ENCODE measurements at regions not wholly inside any gene's neighbourhood (a gene's known extent, or its start where the extent isn't known, plus 50 kb on each side); places are given as distances from the start of the nearest gene placed in this dataset.
"Not testable (repeated sequence)": the region's sequence is repeated elsewhere in the genome, so short reads cannot be mapped to it uniquely, and the experiment has no call there.

DNA sequence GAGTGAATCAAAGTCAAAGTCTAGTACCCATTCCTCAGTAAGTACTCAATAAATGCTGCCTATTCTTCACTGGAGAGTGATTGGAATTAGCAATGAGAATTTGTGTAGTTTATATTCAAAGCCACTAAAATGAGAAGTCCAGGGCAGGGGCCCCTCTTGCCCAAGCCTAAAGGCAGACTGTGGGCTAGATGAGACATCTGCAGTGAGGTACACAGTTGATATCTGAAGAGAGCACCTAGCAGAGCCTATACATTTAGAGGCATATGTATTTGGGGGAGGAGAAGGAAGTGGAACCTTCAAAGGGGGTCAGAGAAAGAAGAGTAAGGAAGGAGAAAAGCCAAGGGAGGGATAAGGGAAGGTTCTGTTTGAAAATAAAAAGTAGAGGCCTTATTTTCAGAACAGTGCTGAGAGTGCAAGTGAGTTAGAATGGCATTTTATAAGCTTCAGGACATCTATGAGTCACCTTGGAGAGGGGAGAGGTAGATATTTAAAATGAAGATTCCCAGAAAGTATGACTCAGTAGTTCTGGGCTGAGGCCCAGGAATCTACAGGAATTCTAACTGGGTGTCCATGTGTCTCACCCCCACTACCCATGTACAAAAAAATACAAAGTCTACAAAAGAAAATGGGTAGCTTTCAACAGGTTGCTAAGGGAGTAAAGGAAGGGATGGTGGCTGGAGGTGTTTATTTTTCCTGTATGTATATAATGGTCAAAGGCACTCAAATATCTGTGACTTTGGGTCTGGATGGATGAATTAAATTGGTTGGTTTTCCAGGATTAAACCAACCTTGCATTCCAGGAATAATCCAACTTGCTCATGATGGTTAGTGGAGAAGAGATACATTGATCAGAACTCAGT lies 135.1 kb downstream of the ZFP64 start:
- Histone ChIP-seq H3K27me3 (ENCODE audit: control insufficient read depth in 2 of 2, insufficient read depth in 2 of 2, low read length in 2 of 2) (no peaks in the 10 kb centered on the region), H3K9me3 (ENCODE audit: control insufficient read depth in 2 of 2, low read length in 2 of 2) (peaks cover 0 to 5% of the 10 kb centered on the region in 2 donors), H3K4me3 (ENCODE audit: low read length in 2 of 2) (no peak overlapping the region), H3K9ac (ENCODE audit: low read depth in 1 of 2, low read length in 2 of 2) (no peak overlapping the region), H3K4me1 (ENCODE audit: control insufficient read depth in 2 of 2, insufficient read depth in 2 of 2, low read length in 2 of 2) (peaks cover 0 to 3% of the 10 kb centered on the region in 2 donors), H3K27ac (ENCODE audit: low read depth in 2 of 2, low read length in 2 of 2) (no peak overlapping the region), H3K36me3 (ENCODE audit: control insufficient read depth in 2 of 2, insufficient read depth in 2 of 2, low read length in 2 of 2) (no peaks in the 10 kb centered on the region)

DNA sequence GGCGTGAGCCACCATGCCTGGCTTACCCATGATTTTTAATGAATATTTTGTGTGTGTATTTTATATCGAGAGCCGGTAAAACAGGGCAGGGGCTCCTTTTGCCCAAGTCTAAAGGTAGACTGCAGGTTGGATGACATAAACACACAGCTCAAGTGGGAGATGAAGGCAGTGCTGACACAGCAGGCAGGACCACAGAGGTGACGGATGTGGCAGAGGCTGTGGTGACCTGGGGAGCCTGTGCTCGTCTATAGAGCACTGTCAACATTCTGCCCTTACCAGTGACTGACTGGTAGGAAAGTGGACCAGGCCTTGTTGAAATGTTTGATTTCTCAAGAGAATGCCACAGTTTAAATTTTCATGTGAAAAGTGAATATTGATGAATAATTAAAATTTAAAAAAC lies 137.5 kb downstream of the ZFP64 start:
- H3K36me3 ChIP-seq (ENCODE audit: control insufficient read depth in 2 of 2, insufficient read depth in 2 of 2, low read length in 2 of 2), result no peaks in the 10 kb centered on the region
- H3K27ac ChIP-seq (ENCODE audit: low read depth in 2 of 2, low read length in 2 of 2), result no peak overlapping the region
- H3K27me3 ChIP-seq (ENCODE audit: control insufficient read depth in 2 of 2, insufficient read depth in 2 of 2, low read length in 2 of 2), result no peaks in the 10 kb centered on the region
- no peak overlapping the region for H3K9ac ChIP-seq (ENCODE audit: low read depth in 1 of 2, low read length in 2 of 2)
- H3K4me3 ChIP-seq (ENCODE audit: low read length in 2 of 2), result no peak overlapping the region
- H3K9me3 ChIP-seq (ENCODE audit: control insufficient read depth in 2 of 2, low read length in 2 of 2), result peaks cover 0 to 5% of the 10 kb centered on the region in 2 donors
- H3K4me1 ChIP-seq (ENCODE audit: control insufficient read depth in 2 of 2, insufficient read depth in 2 of 2, low read length in 2 of 2), result no peaks in the 10 kb centered on the region

DNA sequence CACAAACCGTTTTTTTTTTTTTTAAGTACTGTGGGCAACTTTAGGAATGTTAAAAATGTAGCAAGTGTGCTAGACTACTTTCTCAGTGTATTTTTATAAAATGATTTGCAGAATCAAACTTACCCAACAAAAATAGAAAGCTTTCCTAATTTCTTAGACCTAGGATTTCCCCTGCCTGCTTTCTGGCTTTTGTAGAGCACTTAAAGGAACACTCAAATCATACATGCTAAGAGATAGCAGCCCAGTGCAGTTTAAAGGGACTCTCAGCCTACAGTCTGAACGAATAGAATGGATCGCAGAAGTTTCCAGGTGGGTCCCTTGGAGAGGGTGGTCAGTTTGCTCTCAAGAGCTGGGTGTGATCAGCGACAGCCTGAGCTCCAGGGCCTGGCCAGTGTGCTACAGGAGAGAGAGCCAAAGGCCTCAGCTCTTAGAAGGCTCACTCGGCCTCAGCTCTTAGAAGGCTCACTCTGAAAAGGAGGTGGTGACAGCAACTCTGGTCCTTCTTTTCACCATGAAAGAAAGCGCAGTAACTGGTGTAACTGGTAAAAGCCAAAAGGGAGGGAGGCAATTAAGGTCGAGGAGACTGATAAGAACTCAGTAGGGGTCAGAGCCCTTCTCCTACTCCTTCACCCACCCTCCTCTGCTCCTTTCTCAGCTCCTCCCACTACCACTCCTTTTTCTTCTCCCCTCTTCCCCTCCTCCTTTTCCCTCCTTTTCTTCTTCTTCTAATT lies 142.4 kb downstream of the ZFP64 start:
- Histone ChIP-seq H3K36me3 (ENCODE audit: control insufficient read depth in 2 of 2, insufficient read depth in 2 of 2, low read length in 2 of 2) (no peaks in the 10 kb centered on the region), H3K27ac (ENCODE audit: low read depth in 2 of 2, low read length in 2 of 2) (no peak overlapping the region), H3K9ac (ENCODE audit: low read depth in 1 of 2, low read length in 2 of 2) (no peak overlapping the region), H3K27me3 (ENCODE audit: control insufficient read depth in 2 of 2, insufficient read depth in 2 of 2, low read length in 2 of 2) (no peaks in the 10 kb centered on the region), H3K4me1 (ENCODE audit: control insufficient read depth in 2 of 2, insufficient read depth in 2 of 2, low read length in 2 of 2) (no peaks in the 10 kb centered on the region), H3K9me3 (ENCODE audit: control insufficient read depth in 2 of 2, low read length in 2 of 2) (no peaks in the 10 kb centered on the region), H3K4me3 (ENCODE audit: low read length in 2 of 2) (no peak overlapping the region)

DNA sequence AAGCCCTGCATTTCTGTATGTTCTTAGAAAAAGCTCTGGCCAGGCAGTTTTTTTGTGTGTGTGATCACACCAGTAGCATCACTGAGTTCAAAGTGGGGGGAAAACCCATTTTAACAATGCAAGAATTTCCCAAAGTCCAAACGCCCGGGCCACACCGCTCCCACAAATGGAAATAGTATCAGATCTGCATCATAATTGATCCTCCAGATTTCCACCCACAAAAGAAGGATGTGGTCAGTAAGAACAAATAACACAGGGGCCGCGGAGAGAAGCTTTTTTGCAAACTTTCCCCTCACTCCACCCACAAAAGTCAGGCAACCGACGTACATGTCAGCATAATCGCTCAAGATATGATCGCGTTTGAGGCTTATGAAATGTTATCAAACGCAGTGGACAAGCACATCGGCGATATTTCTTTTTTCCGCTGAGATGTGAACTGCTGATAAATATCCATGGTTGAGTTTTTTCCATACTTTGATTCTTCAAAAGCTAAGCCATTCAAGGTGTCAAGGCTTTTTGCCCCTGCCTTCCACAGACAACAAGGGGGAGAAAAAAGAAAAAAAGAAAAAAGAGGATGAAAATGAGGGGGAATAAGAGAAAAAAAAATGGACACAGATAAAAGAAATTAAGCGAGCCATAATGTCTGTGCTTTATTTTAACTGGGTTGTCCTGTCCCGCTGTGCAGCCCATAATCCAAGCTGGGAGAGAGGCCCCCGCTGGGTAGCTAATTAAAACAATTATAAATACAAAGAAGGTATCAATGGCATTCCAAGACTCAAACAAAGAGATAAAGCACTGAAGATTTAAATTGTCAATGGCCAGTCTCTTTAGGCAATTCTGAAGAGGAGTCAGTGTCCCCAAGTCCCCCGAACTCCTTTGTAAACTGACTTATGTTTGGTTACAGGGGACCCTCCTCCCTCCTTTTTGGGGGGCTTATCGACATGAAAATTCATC lies 143.5 kb downstream of the ZFP64 start:
- H3K36me3 ChIP-seq (ENCODE audit: control insufficient read depth in 2 of 2, insufficient read depth in 2 of 2, low read length in 2 of 2), result no peaks in the 10 kb centered on the region
- no peak overlapping the region for H3K9ac ChIP-seq (ENCODE audit: low read depth in 1 of 2, low read length in 2 of 2)
- no peaks in the 10 kb centered on the region for H3K9me3 ChIP-seq (ENCODE audit: control insufficient read depth in 2 of 2, low read length in 2 of 2)
- H3K27ac ChIP-seq (ENCODE audit: low read depth in 2 of 2, low read length in 2 of 2), result no peak overlapping the region
- H3K4me1 ChIP-seq (ENCODE audit: control insufficient read depth in 2 of 2, insufficient read depth in 2 of 2, low read length in 2 of 2), result no peaks in the 10 kb centered on the region
- H3K4me3 ChIP-seq (ENCODE audit: low read length in 2 of 2), result no peak overlapping the region
- no peaks in the 10 kb centered on the region for H3K27me3 ChIP-seq (ENCODE audit: control insufficient read depth in 2 of 2, insufficient read depth in 2 of 2, low read length in 2 of 2)

DNA sequence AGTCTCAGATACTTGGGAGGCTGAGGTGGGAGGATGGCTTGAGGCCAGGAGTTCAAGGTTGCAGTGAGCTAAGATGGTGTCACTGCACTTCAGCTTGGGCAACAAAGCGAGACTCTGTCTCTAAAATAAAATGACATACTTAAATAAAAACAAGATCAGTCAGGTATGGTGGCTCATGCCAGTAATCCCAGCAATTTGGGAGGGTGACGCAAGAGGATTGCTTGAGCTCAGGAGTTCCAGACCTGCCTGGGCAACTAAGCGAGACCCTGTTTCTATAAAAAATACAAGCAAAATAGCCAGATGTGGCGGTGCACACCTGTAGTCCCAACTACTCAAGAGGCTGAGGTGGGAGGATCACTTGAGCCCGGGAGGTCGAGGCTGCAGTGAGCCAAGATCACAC lies 149.6 kb downstream of the ZFP64 start:
- Histone ChIP-seq H3K27me3 (ENCODE audit: control insufficient read depth in 2 of 2, insufficient read depth in 2 of 2, low read length in 2 of 2) (no peaks in the 10 kb centered on the region), H3K9me3 (ENCODE audit: control insufficient read depth in 2 of 2, low read length in 2 of 2) (no peaks in the 10 kb centered on the region), H3K9ac (ENCODE audit: low read depth in 1 of 2, low read length in 2 of 2) (no peak overlapping the region)

DNA sequence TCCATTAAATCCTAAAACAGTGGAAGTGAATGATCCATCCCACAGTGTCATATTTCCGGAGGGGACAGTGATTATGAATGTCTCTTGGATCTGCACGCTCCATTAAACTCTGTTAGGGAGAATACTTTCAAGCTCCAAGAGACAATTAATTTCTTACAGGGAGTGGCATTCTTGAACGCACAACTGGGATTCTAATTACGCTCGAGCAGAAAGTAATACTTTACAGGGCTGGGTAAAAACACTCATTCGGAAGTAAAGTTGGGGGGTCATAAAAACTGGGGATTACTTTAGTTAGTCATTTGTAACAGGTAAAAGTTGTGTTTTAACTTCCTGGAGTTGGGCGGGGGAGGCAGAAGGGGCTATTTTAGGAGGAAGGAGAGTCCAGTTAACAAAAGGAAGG lies 151.8 kb downstream of the ZFP64 start:
- Histone ChIP-seq H3K4me1 (ENCODE audit: control insufficient read depth in 2 of 2, insufficient read depth in 2 of 2, low read length in 2 of 2) (peaks cover 0 to 2% of the 10 kb centered on the region in 2 donors), H3K27ac (ENCODE audit: low read depth in 2 of 2, low read length in 2 of 2) (no peak overlapping the region), H3K9ac (ENCODE audit: low read depth in 1 of 2, low read length in 2 of 2) (no peak overlapping the region), H3K27me3 (ENCODE audit: control insufficient read depth in 2 of 2, insufficient read depth in 2 of 2, low read length in 2 of 2) (no peaks in the 10 kb centered on the region), H3K4me3 (ENCODE audit: low read length in 2 of 2) (no peak overlapping the region), H3K36me3 (ENCODE audit: control insufficient read depth in 2 of 2, insufficient read depth in 2 of 2, low read length in 2 of 2) (no peaks in the 10 kb centered on the region), H3K9me3 (ENCODE audit: control insufficient read depth in 2 of 2, low read length in 2 of 2) (no peaks in the 10 kb centered on the region)

More for the DNA sequence above, 149.6 kb downstream of the ZFP64 start:
- H3K4me1 ChIP-seq (ENCODE audit: control insufficient read depth in 2 of 2, insufficient read depth in 2 of 2, low read length in 2 of 2), result peaks cover 0 to 2% of the 10 kb centered on the region in 2 donors
- H3K4me3 ChIP-seq (ENCODE audit: low read length in 2 of 2), result no peak overlapping the region
- no peaks in the 10 kb centered on the region for H3K36me3 ChIP-seq (ENCODE audit: control insufficient read depth in 2 of 2, insufficient read depth in 2 of 2, low read length in 2 of 2)
- no peak overlapping the region for H3K27ac ChIP-seq (ENCODE audit: low read depth in 2 of 2, low read length in 2 of 2)

DNA sequence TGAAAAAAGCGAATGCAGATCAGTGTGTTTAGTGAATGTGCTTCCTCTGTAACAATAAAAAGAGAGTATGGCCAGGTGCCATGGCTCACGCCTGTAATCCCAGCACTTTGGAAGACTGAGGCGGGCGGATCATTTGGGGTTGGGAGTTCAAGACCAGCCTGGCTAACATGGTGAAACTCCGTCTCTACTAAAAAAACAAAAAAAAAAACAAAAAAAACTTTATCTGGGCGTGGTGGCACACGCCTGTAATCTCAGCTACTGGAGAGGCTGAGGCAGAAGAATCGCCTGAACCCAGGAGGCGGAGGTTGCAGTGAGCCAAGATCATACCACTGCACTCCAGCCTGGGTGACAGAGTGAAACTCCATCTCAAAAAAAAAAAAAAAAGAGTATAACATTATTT lies 152.9 kb downstream of the ZFP64 start:
- not testable (repeated sequence) for H3K9ac ChIP-seq (ENCODE audit: low read depth in 1 of 2, low read length in 2 of 2); H3K9me3 ChIP-seq (ENCODE audit: control insufficient read depth in 2 of 2, low read length in 2 of 2); H3K27me3 ChIP-seq (ENCODE audit: control insufficient read depth in 2 of 2, insufficient read depth in 2 of 2, low read length in 2 of 2); H3K4me1 ChIP-seq (ENCODE audit: control insufficient read depth in 2 of 2, insufficient read depth in 2 of 2, low read length in 2 of 2); H3K36me3 ChIP-seq (ENCODE audit: control insufficient read depth in 2 of 2, insufficient read depth in 2 of 2, low read length in 2 of 2); H3K4me3 ChIP-seq (ENCODE audit: low read length in 2 of 2); H3K27ac ChIP-seq (ENCODE audit: low read depth in 2 of 2, low read length in 2 of 2)

DNA sequence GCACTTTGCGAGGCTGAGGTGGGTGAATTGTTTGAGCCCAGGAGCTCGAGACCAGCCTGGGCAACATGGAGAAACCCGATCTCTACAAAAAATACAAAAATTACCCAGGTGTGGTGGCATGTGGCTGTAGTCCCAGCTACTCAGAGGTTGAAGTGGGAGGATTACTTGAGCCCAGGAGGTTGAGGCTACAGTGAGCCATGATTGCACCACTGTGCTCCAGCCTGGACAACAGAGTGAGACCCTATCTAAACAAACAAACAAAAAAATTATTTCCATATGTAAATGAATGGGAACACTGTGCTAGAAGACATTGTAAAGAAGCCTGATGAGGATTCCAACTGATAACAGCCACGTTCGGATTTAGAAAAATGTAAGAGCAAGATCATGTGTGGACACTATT lies 154.2 kb downstream of the ZFP64 start:
- Histone ChIP-seq H3K27ac (ENCODE audit: low read depth in 2 of 2, low read length in 2 of 2) (no peak overlapping the region), H3K4me3 (ENCODE audit: low read length in 2 of 2) (no peak overlapping the region), H3K9ac (ENCODE audit: low read depth in 1 of 2, low read length in 2 of 2) (no peak overlapping the region), H3K9me3 (ENCODE audit: control insufficient read depth in 2 of 2, low read length in 2 of 2) (no peaks in the 10 kb centered on the region), H3K36me3 (ENCODE audit: control insufficient read depth in 2 of 2, insufficient read depth in 2 of 2, low read length in 2 of 2) (no peaks in the 10 kb centered on the region), H3K4me1 (ENCODE audit: control insufficient read depth in 2 of 2, insufficient read depth in 2 of 2, low read length in 2 of 2) (peaks cover 2% of the 10 kb centered on the region in 2 donors), H3K27me3 (ENCODE audit: control insufficient read depth in 2 of 2, insufficient read depth in 2 of 2, low read length in 2 of 2) (no peaks in the 10 kb centered on the region)

DNA sequence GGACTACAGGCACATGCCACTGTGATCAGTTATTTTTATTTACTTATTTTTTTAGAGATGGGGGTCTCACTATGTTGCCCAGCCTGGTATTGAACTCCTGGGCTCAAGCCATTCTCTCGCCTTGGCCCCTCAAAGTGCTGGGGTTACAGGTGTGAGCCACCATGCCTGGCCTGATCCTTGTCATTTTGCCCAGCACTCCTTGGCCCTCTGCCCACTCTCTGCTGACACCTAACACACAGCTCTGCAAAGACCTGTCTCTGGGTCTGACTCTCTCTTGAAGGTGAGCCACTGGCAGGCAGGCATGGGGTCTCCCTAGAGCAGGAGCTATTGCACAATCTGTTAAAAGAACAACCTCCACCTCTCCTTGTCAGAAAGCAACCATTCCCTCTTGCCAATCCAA lies 155.6 kb downstream of the ZFP64 start:
- H3K9ac ChIP-seq (ENCODE audit: low read depth in 1 of 2, low read length in 2 of 2), result no peak overlapping the region
- peaks cover 2 to 5% of the 10 kb centered on the region in 2 donors for H3K4me1 ChIP-seq (ENCODE audit: control insufficient read depth in 2 of 2, insufficient read depth in 2 of 2, low read length in 2 of 2)
- no peaks in the 10 kb centered on the region for H3K9me3 ChIP-seq (ENCODE audit: control insufficient read depth in 2 of 2, low read length in 2 of 2)
- H3K27me3 ChIP-seq (ENCODE audit: control insufficient read depth in 2 of 2, insufficient read depth in 2 of 2, low read length in 2 of 2), result no peaks in the 10 kb centered on the region
- H3K36me3 ChIP-seq (ENCODE audit: control insufficient read depth in 2 of 2, insufficient read depth in 2 of 2, low read length in 2 of 2), result no peaks in the 10 kb centered on the region
- H3K27ac ChIP-seq (ENCODE audit: low read depth in 2 of 2, low read length in 2 of 2), result no peak overlapping the region
- no peak overlapping the region for H3K4me3 ChIP-seq (ENCODE audit: low read length in 2 of 2)

Measured in mucosa of rectum (tissue), 2 donors.